ENCODE measurements at regions not wholly inside any gene's neighbourhood (a gene's known extent, or its start where the extent isn't known, plus 50 kb on each side); places are given as distances from the start of the nearest gene placed in this dataset.

- DNase-seq = no peak
These were observed 203.4 kb upstream of the BMPER start for GRCh38 chr7:33701927-33702326.

GRCh38 chr7:33702514-33703054 is 202.8 kb upstream of the BMPER start:
- no peak for DNase-seq

GRCh38 chr7:33705333-33705833 is 200.0 kb upstream of the BMPER start:
- no peak for DNase-seq

GRCh38 chr7:33706186-33706585 is 199.2 kb upstream of the BMPER start:
- no peak for DNase-seq

- DNase-seq = no peak
These were observed 198.6 kb upstream of the BMPER start for GRCh38 chr7:33706771-33707200.

- no peak for DNase-seq
These were observed 197.9 kb upstream of the BMPER start for GRCh38 chr7:33707427-33707826.

GRCh38 chr7:33710608-33711007 is 194.7 kb upstream of the BMPER start:
- peak; percentile 38 for DNase-seq

- no peak for DNase-seq
These were observed 193.9 kb upstream of the BMPER start for GRCh38 chr7:33711231-33712019.

GRCh38 chr7:33712020-33712414 is 193.3 kb upstream of the BMPER start:
- no peak for DNase-seq

GRCh38 chr7:33714208-33714607 is 191.1 kb upstream of the BMPER start:
- no peak for DNase-seq

GRCh38 chr7:33716581-33717477 is 188.5 kb upstream of the BMPER start:
- DNase-seq = peak; percentile 65

- no peak for DNase-seq
These were observed 186.2 kb upstream of the BMPER start for GRCh38 chr7:33719059-33719581.

- DNase-seq = no peak
These were observed 185.2 kb upstream of the BMPER start for GRCh38 chr7:33720139-33720538.

- DNase-seq = no peak
These were observed 184.5 kb upstream of the BMPER start for GRCh38 chr7:33720870-33721269.

GRCh38 chr7:33721895-33722294 is 183.4 kb upstream of the BMPER start:
- no peak for DNase-seq

- DNase-seq = peak; percentile 97
These were observed 182.8 kb upstream of the BMPER start for GRCh38 chr7:33722383-33723101.

- no peak for DNase-seq
These were observed 181.1 kb upstream of the BMPER start for GRCh38 chr7:33724201-33724600.

- DNase-seq = no peak
These were observed 180.0 kb upstream of the BMPER start for GRCh38 chr7:33725111-33726025.

- DNase-seq = no peak
These were observed 178.8 kb upstream of the BMPER start for GRCh38 chr7:33726582-33726981.

- no peak for DNase-seq
These were observed 178.0 kb upstream of the BMPER start for GRCh38 chr7:33727315-33727714.

- DNase-seq = no peak
These were observed 176.3 kb upstream of the BMPER start for GRCh38 chr7:33728873-33729551.

Measured in EL (cell line).